ENCODE measurements at regions not wholly inside any gene's neighbourhood (a gene's known extent, or its start where the extent isn't known, plus 50 kb on each side); places are given as distances from the start of the nearest gene placed in this dataset.
"Not testable (repeated sequence)": the region's sequence is repeated elsewhere in the genome, so short reads cannot be mapped to it uniquely, and the experiment has no call there.

GRCh38 chr10:81450651-81451050 is 424.3 kb upstream of the NRG3 start:
- intact Hi-C loops (cut with DNase I), result no loop called here
- no peak for DNase-seq

DNA sequence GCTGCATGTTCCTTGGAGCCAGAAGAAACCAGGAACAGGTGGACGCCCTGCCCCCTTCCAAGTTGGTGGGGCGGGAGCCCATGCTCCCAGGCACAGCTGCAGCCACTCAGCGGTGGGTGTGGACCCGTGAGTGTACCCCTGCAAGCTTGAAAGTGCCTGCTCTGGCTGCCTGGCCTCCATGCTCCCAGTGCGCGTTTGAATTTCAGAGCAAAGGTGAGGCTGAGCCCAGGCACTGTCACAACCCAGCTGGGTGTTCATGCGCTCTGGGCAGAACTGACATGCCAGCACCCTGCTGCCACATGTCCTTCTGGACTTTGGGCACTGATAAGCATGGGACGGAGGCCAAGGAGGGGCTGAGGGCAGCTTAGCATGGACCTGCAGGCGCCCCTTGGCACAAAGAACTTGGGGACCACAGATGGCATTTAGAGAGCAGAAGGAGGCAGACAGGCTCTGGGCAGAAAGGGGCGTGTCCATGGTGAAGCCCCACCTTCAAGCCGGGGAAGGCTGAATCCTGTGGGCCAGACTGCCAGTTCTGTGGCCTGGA is 402.0 kb upstream of the NRG3 start:
- intact Hi-C loops (cut with DNase I), result no loop called here
- DNase-seq, result no peak

- intact Hi-C loops (cut with DNase I), result no loop called here
- DNase-seq, result no peak
These were observed 401.2 kb upstream of the NRG3 start for GRCh38 chr10:81473755-81474154.

DNA sequence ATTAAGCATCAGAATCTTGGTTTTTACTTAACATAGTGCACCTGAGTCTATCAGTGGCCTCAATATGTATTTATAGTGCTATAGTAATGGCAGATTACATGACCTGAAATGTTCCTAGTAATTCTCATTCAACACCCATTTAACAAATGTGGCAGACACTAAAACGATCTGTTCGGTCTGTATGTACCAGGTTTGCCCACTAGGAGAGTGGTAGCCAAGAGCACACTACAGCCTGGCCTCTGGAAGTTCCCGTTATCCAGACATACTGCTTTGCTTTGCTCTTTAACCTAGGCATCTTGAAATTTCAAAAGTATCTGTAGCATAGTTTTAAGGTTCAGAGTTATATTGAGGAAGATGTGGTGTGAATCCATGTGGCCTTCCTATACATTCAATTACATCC is 395.7 kb upstream of the NRG3 start:
- intact Hi-C loops (cut with DNase I), result no loop called here
- no peak for DNase-seq

DNA sequence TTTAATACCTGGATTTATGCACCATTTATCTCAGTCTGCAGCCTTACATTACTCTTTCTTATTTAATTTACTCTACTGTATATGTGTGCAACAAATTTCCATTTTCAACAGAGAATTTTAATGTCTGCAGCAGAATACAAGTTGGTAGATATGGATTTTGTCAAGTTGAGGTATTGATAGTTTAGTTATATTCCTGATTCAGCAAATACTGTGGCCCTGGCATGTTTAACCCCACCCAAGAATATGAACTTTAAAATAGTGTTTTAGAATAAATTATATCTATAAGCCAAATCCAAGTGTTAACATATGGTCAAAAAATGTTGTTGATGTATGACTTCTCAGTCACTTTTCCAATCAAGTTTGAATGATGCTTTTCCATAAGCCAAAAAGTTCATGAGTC is 378.4 kb upstream of the NRG3 start:
- intact Hi-C loops (cut with DNase I), result no loop called here
- DNase-seq, result no peak

- intact Hi-C loops (cut with DNase I), result no loop called here
These were observed 376.9 kb upstream of the NRG3 start for GRCh38 chr10:81498011-81498551.

DNA sequence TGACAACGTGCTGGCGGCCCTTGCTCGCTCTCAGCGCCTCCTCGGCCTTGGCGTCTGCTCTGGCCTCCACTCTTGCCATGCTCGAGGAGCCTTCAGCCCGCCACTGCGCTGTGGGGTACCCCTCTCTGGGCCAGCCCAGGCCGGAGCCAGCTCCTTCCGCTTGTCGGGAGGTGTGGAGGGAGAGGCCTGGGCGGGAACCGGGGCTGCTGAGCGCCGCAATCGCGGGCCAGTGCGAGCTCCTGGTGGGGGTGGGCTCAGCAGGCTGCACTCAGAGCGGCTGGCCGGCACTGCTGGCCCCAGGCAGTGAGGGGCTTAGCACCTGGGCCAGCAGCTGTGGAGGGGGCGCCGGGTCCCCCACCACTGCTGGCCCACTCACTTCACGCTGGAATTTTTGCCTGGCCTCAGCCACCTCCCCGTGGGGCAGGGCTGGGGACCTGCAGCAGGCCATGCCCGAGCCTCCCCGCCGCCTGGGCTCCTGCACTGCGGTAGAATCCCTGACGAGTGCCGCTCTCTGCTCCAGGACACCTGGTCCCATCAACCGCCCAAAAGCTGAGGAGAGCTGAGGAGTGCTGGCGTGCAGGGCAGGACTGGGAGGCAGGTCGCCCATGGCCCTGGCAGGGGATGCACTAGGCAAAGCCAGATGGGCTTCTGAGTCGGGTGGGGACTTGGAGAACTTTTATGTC is 372.2 kb upstream of the NRG3 start:
- DNase-seq, result no peak
- intact Hi-C loops (cut with DNase I), result no loop called here

More at GRCh38 chr10:81498011-81498551, 376.9 kb upstream of the NRG3 start:
- no peak for DNase-seq

DNA sequence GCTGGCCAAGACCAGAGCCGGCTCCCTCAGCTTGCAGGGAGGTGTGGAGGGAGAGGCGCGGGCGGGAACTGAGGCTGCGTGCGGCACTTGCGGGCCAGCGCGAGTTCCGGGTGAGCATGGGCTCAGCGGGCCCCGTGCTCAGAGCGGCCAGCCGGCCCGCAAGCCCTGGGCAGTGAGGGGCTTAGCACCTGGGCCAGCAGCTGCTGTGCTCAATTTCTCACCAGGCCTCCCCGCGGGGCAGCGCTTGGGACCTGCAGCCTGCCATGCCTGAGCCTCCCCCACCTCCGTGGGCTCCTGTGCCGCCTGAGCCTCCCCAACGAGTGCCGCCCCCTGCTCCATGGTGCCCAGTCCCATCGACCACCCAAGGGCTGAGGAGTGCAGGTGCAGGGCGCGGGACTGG is 369.2 kb upstream of the NRG3 start:
- DNase-seq; intact Hi-C loops (cut with DNase I): not testable (repeated sequence)

DNA sequence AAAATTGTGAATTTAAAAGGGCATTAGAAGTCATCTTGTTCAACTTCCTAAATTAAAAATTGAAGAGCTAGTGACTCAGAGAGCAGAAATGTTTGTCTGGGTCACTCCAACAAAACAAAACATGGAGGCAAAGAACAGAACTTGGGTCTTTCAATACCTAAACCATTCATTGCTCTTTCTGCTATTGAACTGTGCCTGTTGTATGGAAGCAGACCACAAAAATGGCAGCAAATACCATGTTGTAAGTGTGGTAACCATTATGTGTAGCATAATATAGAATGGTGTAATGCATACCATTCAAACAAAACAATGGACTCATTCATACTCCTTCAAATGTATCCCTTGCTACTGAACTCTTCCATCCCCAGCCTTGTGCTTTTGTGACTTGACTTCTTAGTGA is 360.2 kb upstream of the NRG3 start:
- intact Hi-C loops (cut with DNase I), result no loop called here
- no peak for DNase-seq

DNA sequence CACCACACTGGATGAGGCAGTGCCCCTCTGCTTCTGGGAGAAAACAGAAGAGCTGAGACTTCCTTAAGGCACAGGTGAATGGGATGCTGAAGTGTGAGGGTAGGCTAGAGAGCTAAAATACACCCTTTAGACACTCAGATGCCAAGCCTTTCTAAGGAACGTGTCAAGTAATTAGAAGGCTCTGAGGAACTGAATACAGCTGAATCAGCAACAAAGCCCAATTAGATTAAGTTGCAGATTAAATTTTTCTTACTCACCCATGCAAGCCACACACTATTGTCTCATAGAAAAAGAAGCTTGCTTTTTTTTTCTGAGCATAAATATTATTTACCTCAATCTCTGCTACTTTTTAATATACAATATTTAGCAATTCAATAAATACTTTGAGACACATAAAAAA is 354.3 kb upstream of the NRG3 start:
- intact Hi-C loops (cut with DNase I), result no loop called here
- DNase-seq, result no peak

GRCh38 chr10:81524467-81524866 is 350.5 kb upstream of the NRG3 start:
- DNase-seq, result no peak
- intact Hi-C loops (cut with DNase I), result no loop called here

GRCh38 chr10:81532403-81532802 is 342.6 kb upstream of the NRG3 start:
- intact Hi-C loops (cut with DNase I), result no loop called here
- DNase-seq, result no peak

DNA sequence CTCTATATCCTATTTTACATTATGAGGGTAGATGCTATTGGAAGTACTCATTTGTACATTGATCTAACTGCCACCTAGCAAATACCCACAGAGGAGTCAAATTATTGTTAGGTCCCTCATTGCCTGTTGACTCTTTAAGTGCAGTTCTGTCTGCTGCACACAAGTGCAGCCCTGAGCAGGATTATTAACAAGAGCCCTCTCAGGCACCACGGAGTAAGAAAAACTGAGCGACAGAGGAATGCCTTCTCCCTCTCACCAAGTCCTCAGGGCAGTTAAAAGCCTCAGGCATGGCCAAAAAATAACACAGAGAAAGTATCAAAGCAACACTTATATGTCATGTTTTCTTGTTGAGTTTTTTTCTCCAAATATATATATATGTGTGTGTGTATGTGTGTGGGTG is 340.0 kb upstream of the NRG3 start:
- intact Hi-C loops (cut with DNase I), result no loop called here
- no peak for DNase-seq

- no peak for DNase-seq
- intact Hi-C loops (cut with DNase I), result no loop called here
These were observed 333.5 kb upstream of the NRG3 start for GRCh38 chr10:81541517-81541916.

DNA sequence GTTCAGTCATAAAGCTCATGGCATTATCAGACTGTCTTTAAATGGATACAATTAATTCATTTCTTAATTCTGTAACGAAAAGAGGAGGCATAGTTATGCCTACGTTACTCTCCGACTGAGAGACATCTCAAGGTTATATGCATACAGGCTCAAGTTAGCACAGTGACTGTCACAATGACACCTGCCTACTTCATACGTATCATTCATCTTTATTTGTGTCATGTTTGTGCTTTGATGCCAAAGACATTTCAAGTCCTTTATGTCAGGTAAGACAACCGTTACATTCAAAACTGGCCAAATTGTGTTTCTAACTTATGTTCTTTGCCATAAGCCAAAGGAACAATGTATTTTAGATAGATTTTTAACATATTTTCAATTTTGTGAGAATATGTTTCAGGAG is 328.8 kb upstream of the NRG3 start:
- no peak for DNase-seq
- intact Hi-C loops (cut with DNase I), result no loop called here

- intact Hi-C loops (cut with DNase I), result no loop called here
- DNase-seq, result peak in 9 of 42 donors; percentile 2 to 42 (median 13)
These were observed 326.8 kb upstream of the NRG3 start for GRCh38 chr10:81548160-81548559.

DNA sequence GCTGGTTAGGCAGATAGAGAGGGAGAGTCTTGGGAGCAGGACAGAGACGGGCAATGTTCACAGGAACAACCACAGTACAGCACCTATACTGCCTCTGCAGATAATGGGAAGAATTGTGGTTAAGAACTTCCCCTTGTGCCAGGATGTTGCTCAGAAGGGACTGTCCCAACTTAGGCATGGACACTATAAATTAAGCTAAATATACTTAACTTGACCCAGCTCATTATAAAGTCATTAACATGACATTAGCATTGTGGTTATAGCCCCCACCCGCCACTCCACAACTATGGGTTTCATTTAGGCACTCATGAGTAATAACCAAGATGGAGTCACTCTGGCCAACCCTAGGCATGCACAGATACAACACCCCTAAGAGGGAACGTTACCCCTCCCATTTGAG is 310.9 kb upstream of the NRG3 start:
- intact Hi-C loops (cut with DNase I), result no loop called here
- DNase-seq, result no peak

GRCh38 chr10:81569488-81569887 is 305.5 kb upstream of the NRG3 start:
- no peak for DNase-seq
- intact Hi-C loops (cut with DNase I), result no loop called here

GRCh38 chr10:81570349-81570748 is 304.6 kb upstream of the NRG3 start:
- no peak for DNase-seq

DNA sequence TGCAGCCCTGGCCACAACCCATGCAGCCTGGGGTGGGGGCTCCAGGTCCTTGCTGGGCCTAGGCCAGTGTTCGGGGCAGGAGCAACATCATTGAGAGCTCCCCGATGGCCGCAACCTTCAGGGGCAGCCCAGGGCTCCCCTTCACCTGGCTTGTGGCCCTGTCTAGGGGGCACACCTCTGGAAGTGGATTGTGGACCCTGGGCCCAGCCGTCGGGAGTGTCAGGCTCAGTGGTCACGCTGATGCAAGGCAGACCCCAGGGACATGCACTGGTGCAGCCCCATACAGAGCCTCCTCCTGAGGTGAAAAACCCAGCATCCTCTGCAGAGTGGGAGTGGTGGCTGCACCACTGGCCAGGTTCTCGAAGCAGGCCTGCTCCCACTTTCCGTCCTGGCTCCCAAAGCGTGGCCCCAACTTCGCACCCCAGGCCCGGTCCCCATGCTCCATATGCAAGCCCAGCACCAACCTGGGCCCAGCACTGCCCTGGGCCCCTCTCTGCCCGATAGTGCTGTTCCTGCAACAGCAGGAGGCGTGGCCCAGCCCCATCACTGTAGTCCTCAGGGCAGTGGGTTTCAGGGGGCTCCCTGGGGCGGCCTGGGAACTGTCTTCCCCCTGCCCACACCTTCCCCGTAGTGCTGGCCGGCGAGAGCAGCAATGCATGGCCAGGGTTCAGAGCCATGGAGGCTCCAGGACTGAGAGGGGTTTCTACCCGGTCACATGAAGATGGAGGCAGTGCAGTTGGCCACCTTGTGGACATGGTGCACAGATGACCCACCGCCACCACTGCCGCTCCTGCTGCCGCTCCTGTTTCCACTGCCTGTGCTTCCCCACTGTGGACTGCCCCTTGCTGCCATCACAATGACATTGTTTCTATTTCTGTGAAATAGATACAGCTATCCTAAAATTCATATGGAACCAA is 303.9 kb upstream of the NRG3 start:
- DNase-seq, result no peak
- intact Hi-C loops (cut with DNase I), result no loop called here

More at GRCh38 chr10:81570349-81570748, 304.6 kb upstream of the NRG3 start:
- intact Hi-C loops (cut with DNase I), result no loop called here

All from head of caudate nucleus (tissue), 42 donors.